ENCODE measurements at regions not wholly inside any gene's neighbourhood (a gene's known extent, or its start where the extent isn't known, plus 50 kb on each side); places are given as distances from the start of the nearest gene placed in this dataset.

GRCh38 chr4:3598695-3599227 lies 66.5 kb upstream of the LRPAP1 start:
- TF ChIP-seq CTCF (IDR thresholded peaks at IDR 0.05; ENCODE audit: extremely low read depth in 1 of 2, insufficient read depth in 1 of 2, low read depth in 1 of 2, low read length in 2 of 2), result no peak
- TF ChIP-seq POLR2A (IDR thresholded peaks at IDR 0.05; ENCODE audit: low read depth, low read length), result no peak
- TF ChIP-seq FOS (IDR thresholded peaks at IDR 0.05; ENCODE audit: borderline replicate concordance, insufficient read depth, low read length), result no peak
- TF ChIP-seq POLR2AphosphoS5 (IDR thresholded peaks at IDR 0.05; ENCODE audit: insufficient read depth, low read depth, low read length), result no peak
- TF ChIP-seq EZH2 (IDR thresholded peaks at IDR 0.05; ENCODE audit: borderline replicate concordance, low read depth, low read length, severe bottlenecking), result no peak
- no peak for TF ChIP-seq MYC (IDR thresholded peaks at IDR 0.05; ENCODE audit: low read depth, low read length)
- no peak for TF ChIP-seq MAX (IDR thresholded peaks at IDR 0.05; ENCODE audit: insufficient read depth, insufficient read length)
- TF ChIP-seq JUN (IDR thresholded peaks at IDR 0.05; ENCODE audit: borderline replicate concordance, insufficient read depth, insufficient read length, low read depth), result no peak

Measured in endothelial cell of umbilical vein (primary cell).